ENCODE measurements at regions not wholly inside any gene's neighbourhood (a gene's known extent, or its start where the extent isn't known, plus 50 kb on each side); places are given as distances from the start of the nearest gene placed in this dataset.

DNA sequence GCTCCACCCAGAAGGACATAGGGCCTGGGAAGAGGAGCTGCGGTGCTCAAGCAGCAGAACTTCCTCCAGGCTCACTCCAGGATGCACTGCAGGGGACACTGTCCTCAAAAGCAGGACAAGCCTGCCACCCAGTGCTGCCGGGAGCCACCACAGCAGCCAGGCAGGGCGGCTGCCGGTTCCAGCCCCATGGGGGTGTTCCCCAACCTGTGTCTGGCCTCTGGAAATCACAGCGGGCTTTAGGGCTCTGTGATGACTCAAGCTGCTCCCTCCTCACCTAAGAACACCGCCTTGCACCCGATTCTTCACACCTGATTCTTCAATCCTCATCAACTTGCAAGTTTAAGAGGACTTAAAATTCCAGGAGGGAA is 71.9 kb upstream of the SLC6A11 start:
- no peak for TF ChIP-seq CTCF (IDR thresholded peaks at IDR 0.05; ENCODE audit: insufficient read depth, low read length, poor library complexity, severe bottlenecking)
- no peak for DNase-seq (ENCODE audit: low read depth)
- Histone ChIP-seq H3K36me3 (ENCODE audit: control insufficient read depth, insufficient read depth, low read length) (no peaks in the 10 kb centered on the region), H3K27me3 (ENCODE audit: control insufficient read depth, insufficient read depth, low read length) (no peaks in the 10 kb centered on the region), H3K4me3 (ENCODE audit: low read depth, low read length) (no peak overlapping the region)

- DNase-seq (ENCODE audit: low read depth) = no peak
- no peak for TF ChIP-seq CTCF (IDR thresholded peaks at IDR 0.05; ENCODE audit: insufficient read depth, low read length, poor library complexity, severe bottlenecking)
- Histone ChIP-seq H3K4me3 (ENCODE audit: low read depth, low read length) (no peak overlapping the region), H3K36me3 (ENCODE audit: control insufficient read depth, insufficient read depth, low read length) (no peaks in the 10 kb centered on the region), H3K27me3 (ENCODE audit: control insufficient read depth, insufficient read depth, low read length) (no peaks in the 10 kb centered on the region)
These were observed 70.6 kb upstream of the SLC6A11 start for GRCh38 chr3:10745392-10745791.

- no peak for TF ChIP-seq CTCF (IDR thresholded peaks at IDR 0.05; ENCODE audit: insufficient read depth, low read length, poor library complexity, severe bottlenecking)
- no peaks in the 10 kb centered on the region for H3K27me3 ChIP-seq (ENCODE audit: control insufficient read depth, insufficient read depth, low read length)
- DNase-seq (ENCODE audit: low read depth) = no peak
- H3K36me3 ChIP-seq (ENCODE audit: control insufficient read depth, insufficient read depth, low read length) = no peaks in the 10 kb centered on the region
- no peak overlapping the region for H3K4me3 ChIP-seq (ENCODE audit: low read depth, low read length)
These were observed 70.0 kb upstream of the SLC6A11 start for GRCh38 chr3:10746001-10746400.

DNA sequence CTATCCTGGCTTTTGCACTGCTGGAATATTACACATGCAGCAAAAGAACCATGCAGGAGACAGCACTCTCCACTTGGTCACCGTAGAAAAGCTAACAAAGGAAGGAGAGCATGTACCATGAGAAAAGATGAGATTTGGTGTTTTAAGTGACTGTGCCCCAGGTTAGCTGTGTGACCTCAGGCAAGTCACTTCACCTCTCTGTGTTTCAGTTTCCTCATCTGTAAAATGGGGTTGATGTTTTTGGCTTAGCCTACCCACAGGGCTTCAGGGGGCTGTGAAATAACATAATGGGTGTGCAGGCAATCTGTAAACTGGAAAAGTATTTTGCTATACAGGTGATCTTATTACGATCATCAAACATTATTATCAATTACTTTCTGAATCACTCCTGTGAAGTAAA is 69.3 kb upstream of the SLC6A11 start:
- H3K36me3 ChIP-seq (ENCODE audit: control insufficient read depth, insufficient read depth, low read length) = no peaks in the 10 kb centered on the region

GRCh38 chr3:10747341-10747740 is 68.7 kb upstream of the SLC6A11 start:
- no peak for TF ChIP-seq CTCF (IDR thresholded peaks at IDR 0.05; ENCODE audit: insufficient read depth, low read length, poor library complexity, severe bottlenecking)
- Histone ChIP-seq H3K36me3 (ENCODE audit: control insufficient read depth, insufficient read depth, low read length) (no peaks in the 10 kb centered on the region), H3K27me3 (ENCODE audit: control insufficient read depth, insufficient read depth, low read length) (no peaks in the 10 kb centered on the region), H3K4me3 (ENCODE audit: low read depth, low read length) (no peak overlapping the region)
- DNase-seq (ENCODE audit: low read depth) = no peak

More for the DNA sequence above, 69.3 kb upstream of the SLC6A11 start:
- TF ChIP-seq CTCF (IDR thresholded peaks at IDR 0.05; ENCODE audit: insufficient read depth, low read length, poor library complexity, severe bottlenecking) = no peak
- Histone ChIP-seq H3K27me3 (ENCODE audit: control insufficient read depth, insufficient read depth, low read length) (no peaks in the 10 kb centered on the region), H3K4me3 (ENCODE audit: low read depth, low read length) (no peak overlapping the region)
- DNase-seq (ENCODE audit: low read depth) = no peak

DNA sequence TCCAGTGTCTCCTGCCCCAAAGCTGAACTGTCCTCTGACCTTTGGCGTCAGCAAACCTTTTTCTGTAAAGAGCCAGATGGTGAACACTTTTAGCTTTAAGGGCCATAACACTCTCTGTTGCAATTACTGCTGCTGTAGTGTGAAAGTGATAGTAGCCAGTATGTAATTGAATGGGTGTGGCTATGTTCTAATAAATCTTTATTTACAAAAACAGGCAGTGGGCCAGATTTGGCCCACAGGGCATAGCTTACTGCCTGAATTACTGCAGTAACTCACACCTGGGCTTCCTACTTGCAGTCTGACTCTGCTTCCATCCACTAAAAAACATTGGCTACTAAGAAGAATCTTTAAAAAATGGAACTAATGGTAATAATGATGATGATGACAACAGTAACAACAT is 68.0 kb upstream of the SLC6A11 start:
- Histone ChIP-seq H3K27me3 (ENCODE audit: control insufficient read depth, insufficient read depth, low read length) (no peaks in the 10 kb centered on the region), H3K36me3 (ENCODE audit: control insufficient read depth, insufficient read depth, low read length) (no peaks in the 10 kb centered on the region), H3K4me3 (ENCODE audit: low read depth, low read length) (no peak overlapping the region)
- TF ChIP-seq CTCF (IDR thresholded peaks at IDR 0.05; ENCODE audit: insufficient read depth, low read length, poor library complexity, severe bottlenecking) = no peak
- DNase-seq (ENCODE audit: low read depth) = no peak
